GM12878 (cell line): ENCODE measurements at regions not wholly inside any gene's neighbourhood (a gene's known extent, or its start where the extent isn't known, plus 50 kb on each side); places are given as distances from the start of the nearest gene placed in this dataset.

Source experiments
- ATAC-seq: fragments of 200-7000 bp; cut with Tn5 transposase; 3 replicates; pipeline ENCODE4 v1.9.1; 2020; ENCODE audit warnings: mild to moderate bottlenecking, moderate library complexity
- BruUV-seq: library from RNA; stranded (reverse); fragments of 400-500 nt; replicated peaks from 2 replicates; lab custom pipeline; 2021; lab: Mats Ljungman, UMichigan
- CTCF ChIA-PET: fragments of 300-600 bp; sonication (Branson Sonifier 250); formaldehyde crosslinking; extraction: SDS; loops from one replicate; lab custom pipeline; 2021; ENCODE audit warnings: inconsistent platforms; lab: Yijun Ruan, JAX
- POLR2A ChIA-PET: fragments of 350-600 bp; formaldehyde crosslinking; extraction: SDS; loops from one replicate; lab custom pipeline; 2021; ENCODE audit warnings: inconsistent platforms; lab: Charles Lee
- RAD21 ChIA-PET: fragments of 300-600 bp; sonication (Branson Sonifier 250); formaldehyde crosslinking; loops from one replicate; lab custom pipeline; 2023; ENCODE audit warnings: antibody characterized with exemption; ENCODE audit not compliant: unreplicated experiment; lab: Charles Lee
- SMC1A ChIA-PET: fragments of 300-600 bp; sonication (Branson Sonifier 250); formaldehyde crosslinking; loops from one replicate; lab custom pipeline; 2023; ENCODE audit not compliant: unreplicated experiment, uncharacterized antibody; lab: Charles Lee
- DNase-seq: peaks from one replicate; pipeline ENCODE4 v3.0.0-alpha.2; 2011; ENCODE audit warnings: low read depth, low spot score
- FAIRE-seq: peaks from 3 replicates; lab custom pipeline; 2011; peaks lifted over from hg19 to GRCh38; lab: Jason Lieb, UNC
- H2AFZ ChIP-seq: 2 replicates; pipeline ENCODE4 v1.6.0; 2011; ENCODE audit warnings: low read depth, low read length, control low read depth; ENCODE audit not compliant: control insufficient read depth
- H3K27ac ChIP-seq: 2 replicates; pipeline ENCODE4 v1.5.1; 2011; ENCODE audit warnings: control low read depth; ENCODE audit not compliant: control insufficient read depth, insufficient read depth
- H3K27me3 ChIP-seq, 2 experiments: replicated peaks in 1 of 2; 2 replicates each; pipeline versions ENCODE4 v1.6.0 to v1.6.1; 2011; ENCODE audit warnings: low read length in 1 of 2; ENCODE audit not compliant: control insufficient read depth in 2 of 2, insufficient read depth in 2 of 2
- H3K36me3 ChIP-seq, 2 experiments: 2 replicates each; pipeline ENCODE4 v1.5.1; 2011; ENCODE audit warnings: low read length in 1 of 2; ENCODE audit not compliant: control insufficient read depth in 2 of 2, insufficient read depth in 2 of 2
- H3K4me1 ChIP-seq: 2 replicates; pipeline ENCODE4 v1.6.1; 2011; ENCODE audit warnings: mild to moderate bottlenecking, low read length, moderate library complexity, mixed read lengths; ENCODE audit not compliant: control insufficient read depth, insufficient read depth
- H3K4me2 ChIP-seq: 2 replicates; pipeline ENCODE4 v1.6.0; 2011; ENCODE audit warnings: control low read depth; ENCODE audit not compliant: control insufficient read depth, insufficient read depth
- H3K4me3 ChIP-seq: fragments of 200-600 bp; sonication (generic); 2 replicates; pipeline ENCODE4 v1.5.1; 2016
- H3K79me2 ChIP-seq: 2 replicates; pipeline ENCODE4 v1.6.0; 2011; ENCODE audit warnings: low read length; ENCODE audit not compliant: control insufficient read depth, insufficient read depth
- H3K9ac ChIP-seq: 2 replicates; pipeline ENCODE4 v1.8.0; 2011; ENCODE audit warnings: low read length, control low read depth, mixed read lengths; ENCODE audit not compliant: control insufficient read depth, insufficient read depth
- H3K9me3 ChIP-seq: replicated peaks from 3 replicates; pipeline ENCODE4 v1.5.1; 2011; ENCODE audit warnings: mild to moderate bottlenecking, low read length; ENCODE audit not compliant: control insufficient read depth, insufficient read depth
- H4K20me1 ChIP-seq: 2 replicates; pipeline ENCODE4 v1.6.0; 2011; ENCODE audit not compliant: control insufficient read depth, insufficient read depth
- CREM ChIP-seq: IDR thresholded peaks from 2 replicates; pipeline ENCODE4 v1.6.1; 2014; ENCODE audit warnings: antibody characterized with exemption, low read depth
- FOXM1 ChIP-seq: IDR thresholded peaks from 2 replicates; pipeline ENCODE4 v1.6.1; 2012; ENCODE audit warnings: low read depth, mild to moderate bottlenecking, inconsistent platforms, low read length, moderate library complexity
- HDAC6 ChIP-seq: fragments of 200-600 bp; sonication (generic); IDR thresholded peaks from one replicate; pipeline ENCODE4 v1.8.0; 2017; ENCODE audit warnings: antibody characterized with exemption; ENCODE audit not compliant: unreplicated experiment
- NFIC ChIP-seq: IDR thresholded peaks from 2 replicates; pipeline ENCODE4 v1.6.1; 2012; ENCODE audit warnings: low read depth, mild to moderate bottlenecking, inconsistent platforms, low read length, moderate library complexity
- NFYB ChIP-seq: IDR thresholded peaks from 2 replicates; pipeline ENCODE4 v1.6.1; 2011; ENCODE audit warnings: low read depth, mild to moderate bottlenecking, low read length, improper control_type of control experiment, moderate library complexity; ENCODE audit not compliant: insufficient read depth
- NR2C1 ChIP-seq: fragments of 450-650 bp; IDR thresholded peaks from 2 replicates; pipeline ENCODE4 v1.6.1; 2017; ENCODE audit warnings: antibody characterized with exemption, mild to moderate bottlenecking, moderate library complexity
- PAX5 ChIP-seq: IDR thresholded peaks from 2 replicates; pipeline ENCODE4 v1.6.1; 2011; ENCODE audit warnings: low read depth, low read length, borderline replicate concordance
- RCOR1 ChIP-seq: conservative IDR thresholded peaks from 2 replicates; pipeline ENCODE4 v1.6.1; 2012; ENCODE audit warnings: low read depth, low read length, improper control_type of control experiment
- SIN3A ChIP-seq: IDR thresholded peaks from 2 replicates; pipeline ENCODE4 v1.6.1; 2012; ENCODE audit warnings: low read depth, low read length, improper control_type of control experiment
- TCF12 ChIP-seq: IDR thresholded peaks from 2 replicates; pipeline ENCODE4 v1.6.1; 2011; ENCODE audit warnings: low read depth, mild to moderate bottlenecking, low read length
- ZNF217 ChIP-seq: fragments of 450-650 bp; IDR thresholded peaks from 2 replicates; pipeline ENCODE4 v1.6.1; 2017; ENCODE audit warnings: antibody characterized with exemption, mild to moderate bottlenecking
- in situ Hi-C: fragments of 300-500 bp; cut with MboI; formaldehyde crosslinking; loops from 9 replicates; pipeline ENCODE4 v1.14.3; 2018; ENCODE audit warnings: mixed read lengths
- intact Hi-C: fragments of 100-400 bp; cut with micrococcal nuclease; formaldehyde crosslinking; loops from one replicate; pipeline ENCODE4 v1.14.2; 2022; ENCODE audit not compliant: unreplicated experiment
- TF ChIP-seq, protein P1 (sequence below): fragments of 450-650 bp; IDR thresholded peaks from 2 replicates; pipeline ENCODE4 v1.6.1; 2017; ENCODE audit warnings: mild to moderate bottlenecking, moderate library complexity
- TF ChIP-seq, protein P2 (sequence below): fragments of 450-650 bp; IDR thresholded peaks from 2 replicates; pipeline ENCODE4 v1.6.1; 2014; ENCODE audit warnings: mild to moderate bottlenecking
- TF ChIP-seq, protein P3 (sequence below): fragments of 450-650 bp; conservative IDR thresholded peaks from 2 replicates; pipeline ENCODE4 v1.6.1; 2017; ENCODE audit warnings: mild to moderate bottlenecking, moderate library complexity
- TF ChIP-seq, protein P4 (sequence below): fragments of 450-650 bp; IDR thresholded peaks from 2 replicates; pipeline ENCODE4 v1.6.1; 2018; ENCODE audit warnings: mild to moderate bottlenecking, low read depth, moderate library complexity; ENCODE audit not compliant: partially characterized antibody

DNA sequence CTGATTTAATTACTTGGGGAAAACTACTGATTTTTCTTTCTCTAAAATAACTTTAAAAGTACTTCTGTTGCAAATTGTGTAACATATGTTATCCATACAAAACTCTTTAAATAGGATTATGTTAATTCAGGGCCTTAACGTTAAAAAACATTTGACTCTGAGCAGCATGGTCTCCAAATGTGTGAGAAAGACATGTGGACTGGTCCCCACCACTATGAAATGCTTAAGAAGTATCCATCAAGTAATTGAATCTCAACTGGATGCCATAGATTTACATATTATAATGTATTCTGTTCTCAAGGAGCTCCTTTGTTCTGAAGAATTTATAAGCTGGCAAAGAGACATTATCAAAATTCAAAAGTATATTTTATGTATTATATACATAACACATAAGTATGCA lies 130.8 kb upstream of the HEY2 start (continued):
- TF ChIP-seq, protein P1, sequence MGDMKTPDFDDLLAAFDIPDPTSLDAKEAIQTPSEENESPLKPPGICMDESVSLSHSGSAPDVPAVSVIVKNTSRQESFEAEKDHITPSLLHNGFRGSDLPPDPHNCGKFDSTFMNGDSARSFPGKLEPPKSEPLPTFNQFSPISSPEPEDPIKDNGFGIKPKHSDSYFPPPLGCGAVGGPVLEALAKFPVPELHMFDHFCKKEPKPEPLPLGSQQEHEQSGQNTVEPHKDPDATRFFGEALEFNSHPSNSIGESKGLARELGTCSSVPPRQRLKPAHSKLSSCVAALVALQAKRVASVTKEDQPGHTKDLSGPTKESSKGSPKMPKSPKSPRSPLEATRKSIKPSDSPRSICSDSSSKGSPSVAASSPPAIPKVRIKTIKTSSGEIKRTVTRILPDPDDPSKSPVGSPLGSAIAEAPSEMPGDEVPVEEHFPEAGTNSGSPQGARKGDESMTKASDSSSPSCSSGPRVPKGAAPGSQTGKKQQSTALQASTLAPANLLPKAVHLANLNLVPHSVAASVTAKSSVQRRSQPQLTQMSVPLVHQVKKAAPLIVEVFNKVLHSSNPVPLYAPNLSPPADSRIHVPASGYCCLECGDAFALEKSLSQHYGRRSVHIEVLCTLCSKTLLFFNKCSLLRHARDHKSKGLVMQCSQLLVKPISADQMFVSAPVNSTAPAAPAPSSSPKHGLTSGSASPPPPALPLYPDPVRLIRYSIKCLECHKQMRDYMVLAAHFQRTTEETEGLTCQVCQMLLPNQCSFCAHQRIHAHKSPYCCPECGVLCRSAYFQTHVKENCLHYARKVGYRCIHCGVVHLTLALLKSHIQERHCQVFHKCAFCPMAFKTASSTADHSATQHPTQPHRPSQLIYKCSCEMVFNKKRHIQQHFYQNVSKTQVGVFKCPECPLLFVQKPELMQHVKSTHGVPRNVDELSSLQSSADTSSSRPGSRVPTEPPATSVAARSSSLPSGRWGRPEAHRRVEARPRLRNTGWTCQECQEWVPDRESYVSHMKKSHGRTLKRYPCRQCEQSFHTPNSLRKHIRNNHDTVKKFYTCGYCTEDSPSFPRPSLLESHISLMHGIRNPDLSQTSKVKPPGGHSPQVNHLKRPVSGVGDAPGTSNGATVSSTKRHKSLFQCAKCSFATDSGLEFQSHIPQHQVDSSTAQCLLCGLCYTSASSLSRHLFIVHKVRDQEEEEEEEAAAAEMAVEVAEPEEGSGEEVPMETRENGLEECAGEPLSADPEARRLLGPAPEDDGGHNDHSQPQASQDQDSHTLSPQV = no peak
- no peak for TF ChIP-seq HDAC6
- TF ChIP-seq NR2C1 = no peak

DNA sequence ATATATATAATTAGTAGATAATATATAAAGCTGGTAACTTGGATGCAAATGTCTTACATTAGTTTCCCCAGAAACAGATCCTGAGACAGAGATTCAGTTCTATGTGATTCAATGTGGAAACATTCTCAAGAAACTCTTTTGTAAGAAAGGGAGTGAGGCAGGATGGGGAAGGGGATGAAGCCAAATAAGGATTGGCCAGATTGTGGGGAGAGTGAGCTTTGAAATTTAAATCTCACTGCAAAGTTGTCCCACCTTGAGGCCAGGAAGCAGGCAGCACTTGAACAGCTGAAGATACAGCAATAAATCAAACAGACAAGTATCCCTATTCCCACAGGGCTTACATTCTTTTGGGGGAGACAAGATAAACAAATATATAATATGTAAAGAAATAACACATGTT lies 126.3 kb upstream of the HEY2 start:
- Histone ChIP-seq H4K20me1 (no peaks in the 10 kb centered on the region), H3K4me3 (no peak overlapping the region), H3K27ac (no peak overlapping the region), H3K79me2 (no peaks in the 10 kb centered on the region), H3K4me1 (no peaks in the 10 kb centered on the region), H3K4me2 (no peak overlapping the region), H3K9me3 (no peaks in the 10 kb centered on the region), H3K36me3 (no peaks in the 10 kb centered on the region), H3K27me3 (peaks cover 0 to 2% of the 10 kb centered on the region in 2 experiments; a peak in 1 of 4 replicates), H3K9ac (no peak overlapping the region), H2AFZ (no peak overlapping the region)
- no TSS peak for BruUV-seq
- no peak for FAIRE-seq
- ChIA-PET POLR2A (no interaction called here), SMC1A (interaction anchor here (1.8 kb wide), 1 partner anchor 10 kb away, joined by 5 read pairs; no protein-coding TSS in a partner anchor), RAD21 (no interaction called here), CTCF (no interaction called here)
- intact Hi-C loops (loop anchor here (5.0 kb wide), 1 partner anchor 311 kb away; no protein-coding TSS in a partner anchor), in situ Hi-C loops (no loop called here)
- DNase-seq = no peak
- ATAC-seq = no peak
- TF ChIP-seq TCF12 (no peak), PAX5 (no peak), FOXM1 (no peak), NFIC (no peak), RCOR1 (no peak), NFYB (no peak), CREM (no peak), ZNF217 (no peak), SIN3A (no peak)
- TF ChIP-seq, protein P2, sequence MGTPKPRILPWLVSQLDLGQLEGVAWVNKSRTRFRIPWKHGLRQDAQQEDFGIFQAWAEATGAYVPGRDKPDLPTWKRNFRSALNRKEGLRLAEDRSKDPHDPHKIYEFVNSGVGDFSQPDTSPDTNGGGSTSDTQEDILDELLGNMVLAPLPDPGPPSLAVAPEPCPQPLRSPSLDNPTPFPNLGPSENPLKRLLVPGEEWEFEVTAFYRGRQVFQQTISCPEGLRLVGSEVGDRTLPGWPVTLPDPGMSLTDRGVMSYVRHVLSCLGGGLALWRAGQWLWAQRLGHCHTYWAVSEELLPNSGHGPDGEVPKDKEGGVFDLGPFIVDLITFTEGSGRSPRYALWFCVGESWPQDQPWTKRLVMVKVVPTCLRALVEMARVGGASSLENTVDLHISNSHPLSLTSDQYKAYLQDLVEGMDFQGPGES = no peak
- TF ChIP-seq, protein P3, sequence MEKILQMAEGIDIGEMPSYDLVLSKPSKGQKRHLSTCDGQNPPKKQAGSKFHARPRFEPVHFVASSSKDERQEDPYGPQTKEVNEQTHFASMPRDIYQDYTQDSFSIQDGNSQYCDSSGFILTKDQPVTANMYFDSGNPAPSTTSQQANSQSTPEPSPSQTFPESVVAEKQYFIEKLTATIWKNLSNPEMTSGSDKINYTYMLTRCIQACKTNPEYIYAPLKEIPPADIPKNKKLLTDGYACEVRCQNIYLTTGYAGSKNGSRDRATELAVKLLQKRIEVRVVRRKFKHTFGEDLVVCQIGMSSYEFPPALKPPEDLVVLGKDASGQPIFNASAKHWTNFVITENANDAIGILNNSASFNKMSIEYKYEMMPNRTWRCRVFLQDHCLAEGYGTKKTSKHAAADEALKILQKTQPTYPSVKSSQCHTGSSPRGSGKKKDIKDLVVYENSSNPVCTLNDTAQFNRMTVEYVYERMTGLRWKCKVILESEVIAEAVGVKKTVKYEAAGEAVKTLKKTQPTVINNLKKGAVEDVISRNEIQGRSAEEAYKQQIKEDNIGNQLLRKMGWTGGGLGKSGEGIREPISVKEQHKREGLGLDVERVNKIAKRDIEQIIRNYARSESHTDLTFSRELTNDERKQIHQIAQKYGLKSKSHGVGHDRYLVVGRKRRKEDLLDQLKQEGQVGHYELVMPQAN = no peak
- TF ChIP-seq, protein P4, sequence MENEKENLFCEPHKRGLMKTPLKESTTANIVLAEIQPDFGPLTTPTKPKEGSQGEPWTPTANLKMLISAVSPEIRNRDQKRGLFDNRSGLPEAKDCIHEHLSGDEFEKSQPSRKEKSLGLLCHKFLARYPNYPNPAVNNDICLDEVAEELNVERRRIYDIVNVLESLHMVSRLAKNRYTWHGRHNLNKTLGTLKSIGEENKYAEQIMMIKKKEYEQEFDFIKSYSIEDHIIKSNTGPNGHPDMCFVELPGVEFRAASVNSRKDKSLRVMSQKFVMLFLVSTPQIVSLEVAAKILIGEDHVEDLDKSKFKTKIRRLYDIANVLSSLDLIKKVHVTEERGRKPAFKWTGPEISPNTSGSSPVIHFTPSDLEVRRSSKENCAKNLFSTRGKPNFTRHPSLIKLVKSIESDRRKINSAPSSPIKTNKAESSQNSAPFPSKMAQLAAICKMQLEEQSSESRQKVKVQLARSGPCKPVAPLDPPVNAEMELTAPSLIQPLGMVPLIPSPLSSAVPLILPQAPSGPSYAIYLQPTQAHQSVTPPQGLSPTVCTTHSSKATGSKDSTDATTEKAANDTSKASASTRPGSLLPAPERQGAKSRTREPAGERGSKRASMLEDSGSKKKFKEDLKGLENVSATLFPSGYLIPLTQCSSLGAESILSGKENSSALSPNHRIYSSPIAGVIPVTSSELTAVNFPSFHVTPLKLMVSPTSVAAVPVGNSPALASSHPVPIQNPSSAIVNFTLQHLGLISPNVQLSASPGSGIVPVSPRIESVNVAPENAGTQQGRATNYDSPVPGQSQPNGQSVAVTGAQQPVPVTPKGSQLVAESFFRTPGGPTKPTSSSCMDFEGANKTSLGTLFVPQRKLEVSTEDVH = no peak
